HAP-1 (cell line): ENCODE measurements at regions not wholly inside any gene's neighbourhood (a gene's known extent, or its start where the extent isn't known, plus 50 kb on each side); places are given as distances from the start of the nearest gene placed in this dataset.

Source experiments
- DNase-seq, 2 experiments: peaks; one replicate each; pipeline ENCODE4 v3.0.0-alpha.2; 2016 to 2020; ENCODE audit warnings: low spot score in 2 of 2
- H3K27me3 ChIP-seq: fragments of 250-450 bp; sonication (Bioruptor Pico); 2 replicates; pipeline ENCODE4 v1.5.1; 2020; ENCODE audit warnings: low read depth, mild to moderate bottlenecking, moderate library complexity
- H3K36me3 ChIP-seq: fragments of 250-450 bp; sonication (Bioruptor Pico); replicated peaks from 2 replicates; pipeline ENCODE4 v1.5.1; 2020; ENCODE audit warnings: mild to moderate bottlenecking
- H3K4me1 ChIP-seq: fragments of 250-450 bp; sonication (Bioruptor Pico); 2 replicates; pipeline ENCODE4 v1.5.1; 2020; ENCODE audit warnings: mild to moderate bottlenecking
- H3K4me3 ChIP-seq: fragments of 250-450 bp; sonication (Bioruptor Pico); 2 replicates; pipeline ENCODE4 v1.5.1; 2020; ENCODE audit warnings: mild to moderate bottlenecking, moderate library complexity
- H3K9me3 ChIP-seq: fragments of 250-450 bp; sonication (Bioruptor Pico); 2 replicates; pipeline ENCODE4 v1.5.1; 2020; ENCODE audit warnings: mild to moderate bottlenecking, moderate library complexity
- in situ Hi-C: fragments of 300-500 bp; cut with MboI; formaldehyde crosslinking; loops from 3 replicates; pipeline ENCODE4 v1.14.3; 2020; ENCODE audit warnings: low sequenced_read_pairs, inconsistent platforms, mixed read lengths

- no peak overlapping the region for H3K4me3 ChIP-seq
- DNase-seq = no peak
- H3K9me3 ChIP-seq = no peaks in the 10 kb centered on the region
- no peaks in the 10 kb centered on the region for H3K36me3 ChIP-seq
- H3K27me3 ChIP-seq = no peaks in the 10 kb centered on the region
- no peaks in the 10 kb centered on the region for H3K4me1 ChIP-seq
- in situ Hi-C loops = no loop called here
These were observed 53.5 kb upstream of the TIPARP start for GRCh38 chr3:156620901-156621300.

DNA sequence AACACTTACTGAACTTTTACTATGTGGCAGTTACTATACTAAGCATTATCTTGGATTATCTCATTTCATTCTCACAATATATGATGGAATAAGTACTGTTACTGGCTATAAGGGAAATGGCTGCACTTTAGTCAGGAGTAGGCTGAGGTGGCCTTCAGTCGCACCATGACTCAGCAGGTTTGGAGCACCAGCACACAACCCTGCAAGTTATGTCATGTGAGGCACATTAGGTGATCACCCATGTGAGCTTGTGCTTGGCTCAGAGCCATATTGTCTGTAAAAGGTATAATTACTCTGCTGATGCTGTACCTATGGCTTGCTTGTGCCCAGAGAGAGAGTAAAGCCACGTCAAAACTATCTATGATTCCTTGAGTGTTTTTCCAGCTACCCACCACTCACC, 54.1 kb upstream of the TIPARP start:
- in situ Hi-C loops = no loop called here
- Histone ChIP-seq H3K36me3 (no peaks in the 10 kb centered on the region), H3K9me3 (no peaks in the 10 kb centered on the region), H3K4me3 (no peak overlapping the region), H3K4me1 (no peaks in the 10 kb centered on the region), H3K27me3 (no peaks in the 10 kb centered on the region)
- DNase-seq = no peak

DNA sequence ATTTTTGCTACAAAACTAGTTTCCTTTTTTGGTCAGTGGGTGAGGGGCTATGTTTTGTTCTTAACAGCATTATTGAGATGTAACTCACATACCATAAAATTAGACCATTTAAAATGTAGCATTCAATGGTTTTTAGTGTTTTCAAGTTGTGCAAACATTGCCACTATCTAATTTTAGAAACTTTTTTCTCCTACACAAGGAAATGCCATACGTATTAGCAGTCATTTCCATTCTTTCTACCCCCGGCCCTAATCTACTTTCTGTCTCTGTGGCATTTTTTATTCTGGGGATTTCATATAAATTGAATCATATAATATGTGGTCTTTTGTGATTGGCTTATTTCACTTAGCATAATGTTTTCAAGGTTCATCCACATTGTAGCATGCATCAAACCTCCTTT, 55.0 kb upstream of the TIPARP start:
- Histone ChIP-seq H3K27me3 (no peaks in the 10 kb centered on the region), H3K4me1 (no peaks in the 10 kb centered on the region), H3K9me3 (no peaks in the 10 kb centered on the region), H3K36me3 (no peaks in the 10 kb centered on the region), H3K4me3 (no peak overlapping the region)
- no peak for DNase-seq
- in situ Hi-C loops = no loop called here

DNA sequence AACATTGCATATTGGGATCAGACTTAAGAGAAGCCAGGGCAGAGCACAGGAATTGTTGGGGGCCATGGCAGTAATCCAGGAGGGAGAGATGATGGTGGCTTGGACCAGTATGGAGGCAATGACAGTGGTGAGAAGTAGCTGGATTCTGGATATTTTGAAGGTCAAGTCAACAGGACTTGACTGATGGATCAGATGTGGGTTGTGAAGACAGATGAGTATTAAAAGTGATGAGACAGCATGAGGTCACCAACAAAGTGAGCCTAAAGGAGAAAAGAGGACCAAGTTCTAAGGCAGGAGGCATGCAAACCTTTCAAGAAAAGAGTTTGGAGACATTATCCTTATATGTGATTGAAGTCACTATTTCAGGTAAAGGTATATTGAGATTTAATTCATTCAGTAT, 56.6 kb upstream of the TIPARP start:
- Histone ChIP-seq H3K9me3 (no peaks in the 10 kb centered on the region), H3K27me3 (no peaks in the 10 kb centered on the region), H3K36me3 (no peaks in the 10 kb centered on the region), H3K4me1 (no peaks in the 10 kb centered on the region), H3K4me3 (no peak overlapping the region)
- no peak for DNase-seq
- in situ Hi-C loops = no loop called here

- H3K36me3 ChIP-seq = no peaks in the 10 kb centered on the region
- no peaks in the 10 kb centered on the region for H3K4me1 ChIP-seq
- in situ Hi-C loops = no loop called here
- DNase-seq = no peak
- no peaks in the 10 kb centered on the region for H3K9me3 ChIP-seq
- no peak overlapping the region for H3K4me3 ChIP-seq
- no peaks in the 10 kb centered on the region for H3K27me3 ChIP-seq
These were observed 57.2 kb upstream of the TIPARP start for GRCh38 chr3:156617145-156617544.

- no peaks in the 10 kb centered on the region for H3K9me3 ChIP-seq
- in situ Hi-C loops = no loop called here
- no peaks in the 10 kb centered on the region for H3K27me3 ChIP-seq
- no peak for DNase-seq
- no peak overlapping the region for H3K4me3 ChIP-seq
- H3K4me1 ChIP-seq = no peaks in the 10 kb centered on the region
- no peaks in the 10 kb centered on the region for H3K36me3 ChIP-seq
These were observed 58.7 kb upstream of the TIPARP start for GRCh38 chr3:156615592-156616173.

DNA sequence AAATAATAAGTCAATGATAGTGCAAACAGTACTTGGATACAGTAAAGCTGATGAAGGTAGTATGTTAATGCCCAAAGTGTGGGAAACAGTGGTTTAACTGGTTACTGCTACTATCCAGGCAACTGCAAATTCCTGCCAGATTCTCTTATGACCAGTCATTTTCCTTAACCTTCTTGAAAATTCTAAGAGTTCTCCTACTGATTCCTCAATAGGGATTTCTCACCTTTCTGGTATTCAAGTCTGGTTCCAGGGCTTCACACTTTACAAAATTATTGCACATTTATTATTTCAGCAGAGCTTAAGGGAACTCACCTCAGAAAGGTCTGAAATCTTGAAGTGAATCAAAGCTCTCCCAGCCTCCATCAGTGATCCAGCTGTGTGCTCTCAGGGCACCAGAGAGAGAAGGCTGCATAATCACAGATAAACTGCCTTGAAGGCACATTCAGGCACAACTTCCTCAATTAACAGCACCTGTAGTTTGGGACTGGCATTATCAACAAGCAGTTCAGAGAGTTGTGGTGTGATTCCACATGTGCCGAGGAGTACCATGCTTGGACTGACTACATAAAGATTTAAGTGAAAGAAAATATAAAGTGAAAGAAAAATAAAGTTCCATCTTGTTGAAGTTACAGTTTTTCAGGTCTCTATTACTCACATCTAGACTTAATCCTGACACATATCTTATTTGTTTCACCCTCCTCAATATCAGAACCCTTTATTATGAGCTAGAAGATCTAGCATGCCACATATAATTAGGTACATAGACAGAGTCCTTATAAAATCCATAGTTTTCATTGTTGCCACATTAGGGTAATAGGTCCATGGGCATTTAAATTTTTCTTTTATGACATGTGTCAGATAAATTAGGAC, 59.5 kb upstream of the TIPARP start:
- H3K27me3 ChIP-seq = no peaks in the 10 kb centered on the region
- H3K36me3 ChIP-seq = no peaks in the 10 kb centered on the region
- in situ Hi-C loops = no loop called here
- H3K9me3 ChIP-seq = no peaks in the 10 kb centered on the region
- DNase-seq = no peak
- H3K4me1 ChIP-seq = peaks cover 3% of the 10 kb centered on the region
- no peak overlapping the region for H3K4me3 ChIP-seq

DNA sequence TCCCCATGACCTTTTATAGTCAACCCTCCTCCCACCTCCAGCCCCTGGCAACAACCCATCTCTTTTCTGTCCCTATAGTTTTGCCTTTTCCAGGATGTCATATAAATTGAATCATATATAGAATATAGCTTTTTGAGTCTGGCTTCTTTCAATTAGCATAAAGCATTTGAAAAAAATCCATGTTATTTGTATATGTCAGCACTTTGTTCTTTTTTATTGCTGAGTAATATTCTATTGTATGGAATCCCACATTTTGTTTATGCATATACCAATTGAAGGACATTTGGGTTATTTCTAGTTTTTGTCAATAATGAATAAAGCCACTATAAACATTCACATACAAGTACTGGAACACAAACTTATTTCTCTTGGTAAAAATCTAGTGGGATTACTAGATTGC, 58.0 kb upstream of the SSR3 start:
- H3K36me3 ChIP-seq = no peaks in the 10 kb centered on the region
- H3K9me3 ChIP-seq = no peaks in the 10 kb centered on the region
- in situ Hi-C loops = no loop called here
- H3K27me3 ChIP-seq = no peaks in the 10 kb centered on the region
- no peak overlapping the region for H3K4me3 ChIP-seq
- H3K4me1 ChIP-seq = peaks cover 23% of the 10 kb centered on the region
- DNase-seq = no peak

DNA sequence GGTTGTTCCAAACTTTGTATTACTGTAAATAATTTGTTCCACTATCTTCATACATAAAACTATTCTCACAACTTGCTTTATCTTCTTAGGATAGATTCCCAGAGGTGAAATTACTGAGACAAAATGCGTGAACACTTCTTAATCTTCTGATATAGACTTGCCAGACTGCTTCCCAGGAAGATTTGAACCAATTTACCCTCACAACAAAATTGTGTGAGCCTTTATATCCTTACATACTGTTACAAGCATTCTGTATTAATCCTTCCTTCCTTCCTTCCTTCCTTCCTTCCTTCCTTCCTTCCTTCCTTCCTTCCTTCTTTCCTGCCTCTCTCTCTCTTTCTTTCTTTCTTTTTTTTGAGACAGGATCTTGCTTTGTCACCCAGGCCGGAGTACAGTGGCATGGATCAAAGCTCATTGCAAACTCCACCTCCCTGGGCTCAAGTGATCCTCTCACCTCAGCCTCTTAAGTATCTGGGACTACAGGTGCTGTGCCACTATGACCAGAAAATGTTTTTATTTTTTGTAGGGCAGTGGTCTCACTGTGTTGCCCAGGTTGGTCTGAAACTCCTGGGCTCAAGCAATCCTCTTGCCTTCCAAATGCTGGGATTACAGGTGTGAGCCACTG, 57.1 kb upstream of the SSR3 start:
- in situ Hi-C loops = no loop called here
- Histone ChIP-seq H3K4me1 (peaks cover 23% of the 10 kb centered on the region), H3K36me3 (no peaks in the 10 kb centered on the region), H3K27me3 (no peaks in the 10 kb centered on the region), H3K9me3 (no peaks in the 10 kb centered on the region), H3K4me3 (no peak overlapping the region)
- DNase-seq = no peak

DNA sequence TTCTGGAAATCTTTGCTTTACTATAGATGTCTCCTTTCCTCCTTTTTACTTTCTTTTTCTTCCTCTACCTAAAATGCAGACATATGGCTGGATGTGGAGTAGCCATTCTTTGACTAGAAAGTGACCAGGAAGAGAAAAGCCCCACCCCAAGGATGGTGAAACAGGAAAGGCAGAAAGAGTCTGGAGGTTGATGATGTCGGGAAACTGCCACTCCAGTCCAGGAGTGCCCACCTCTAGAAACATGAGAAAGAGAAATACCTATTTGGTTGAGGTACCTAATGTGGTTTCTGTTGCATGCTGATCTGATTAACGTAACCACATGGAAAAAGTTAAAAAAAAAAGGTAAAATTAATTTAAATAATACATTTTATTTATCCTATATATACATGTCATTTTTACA, 55.2 kb upstream of the SSR3 start:
- H3K36me3 ChIP-seq = no peaks in the 10 kb centered on the region
- no peak overlapping the region for H3K4me3 ChIP-seq
- H3K4me1 ChIP-seq = peaks cover 33% of the 10 kb centered on the region
- no peak for DNase-seq
- H3K9me3 ChIP-seq = no peaks in the 10 kb centered on the region
- no peaks in the 10 kb centered on the region for H3K27me3 ChIP-seq
- in situ Hi-C loops = no loop called here

GRCh38 chr3:156609546-156609945, 54.6 kb upstream of the SSR3 start:
- no peaks in the 10 kb centered on the region for H3K36me3 ChIP-seq
- DNase-seq = peak in 1 of 2 experiments; percentile 70
- H3K4me3 ChIP-seq = no peak overlapping the region
- in situ Hi-C loops = no loop called here
- H3K4me1 ChIP-seq = peaks cover 35% of the 10 kb centered on the region
- no peaks in the 10 kb centered on the region for H3K9me3 ChIP-seq
- H3K27me3 ChIP-seq = no peaks in the 10 kb centered on the region

DNA sequence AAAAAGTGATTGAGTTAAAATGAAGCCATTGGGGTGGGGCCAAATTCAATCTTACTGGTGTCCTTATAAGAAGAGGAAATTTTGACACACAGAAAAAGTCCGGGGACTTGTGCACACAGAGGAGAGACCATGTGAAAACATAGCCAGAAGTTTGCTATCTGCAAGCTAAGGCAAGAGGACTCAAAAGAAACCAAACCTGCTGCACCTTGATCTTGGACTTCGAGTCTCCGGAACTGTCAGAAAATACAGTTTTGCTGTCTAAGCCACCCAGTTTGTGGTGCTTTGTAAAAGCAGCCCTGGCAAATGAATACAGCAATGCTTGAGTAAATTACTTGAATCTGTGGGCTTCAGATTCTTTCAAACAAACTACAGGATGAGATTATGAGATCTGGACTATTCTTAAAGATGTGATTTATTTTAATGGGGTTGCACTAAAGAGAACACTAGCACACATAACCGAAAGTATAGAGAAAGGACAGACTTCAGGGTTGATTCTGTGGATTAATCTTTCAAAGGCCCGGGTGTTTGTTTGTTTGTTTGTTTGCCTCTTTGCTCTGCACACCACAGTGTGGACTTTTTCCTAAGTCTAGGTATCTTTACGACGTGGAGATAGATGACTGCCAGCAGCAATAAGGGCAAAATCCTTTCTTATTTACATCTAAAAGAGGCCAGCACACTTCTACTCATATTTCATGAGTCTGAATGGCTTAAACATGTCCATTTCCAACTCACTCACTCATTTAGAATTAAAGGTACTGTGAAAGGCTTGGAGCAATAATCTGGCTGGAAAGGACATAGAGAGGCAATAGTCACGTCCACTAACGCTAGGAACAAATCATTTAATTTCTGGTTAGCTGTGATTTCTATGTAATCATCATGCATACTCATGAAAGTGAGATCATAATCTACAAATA, 53.9 kb upstream of the SSR3 start:
- in situ Hi-C loops = no loop called here
- Histone ChIP-seq H3K36me3 (no peaks in the 10 kb centered on the region), H3K4me1 (peaks cover 35% of the 10 kb centered on the region), H3K4me3 (no peak overlapping the region), H3K9me3 (no peaks in the 10 kb centered on the region), H3K27me3 (no peaks in the 10 kb centered on the region)
- peak; percentile 20 to 84 for DNase-seq

- H3K4me1 ChIP-seq = peaks cover 35% of the 10 kb centered on the region
- no peak for DNase-seq
- no peaks in the 10 kb centered on the region for H3K9me3 ChIP-seq
- H3K36me3 ChIP-seq = no peaks in the 10 kb centered on the region
- no peaks in the 10 kb centered on the region for H3K27me3 ChIP-seq
- no peak overlapping the region for H3K4me3 ChIP-seq
- in situ Hi-C loops = no loop called here
These were observed 51.8 kb upstream of the SSR3 start for GRCh38 chr3:156606729-156607128.
